ENCODE measurements at regions not wholly inside any gene's neighbourhood (a gene's known extent, or its start where the extent isn't known, plus 50 kb on each side); places are given as distances from the start of the nearest gene placed in this dataset.

DNA sequence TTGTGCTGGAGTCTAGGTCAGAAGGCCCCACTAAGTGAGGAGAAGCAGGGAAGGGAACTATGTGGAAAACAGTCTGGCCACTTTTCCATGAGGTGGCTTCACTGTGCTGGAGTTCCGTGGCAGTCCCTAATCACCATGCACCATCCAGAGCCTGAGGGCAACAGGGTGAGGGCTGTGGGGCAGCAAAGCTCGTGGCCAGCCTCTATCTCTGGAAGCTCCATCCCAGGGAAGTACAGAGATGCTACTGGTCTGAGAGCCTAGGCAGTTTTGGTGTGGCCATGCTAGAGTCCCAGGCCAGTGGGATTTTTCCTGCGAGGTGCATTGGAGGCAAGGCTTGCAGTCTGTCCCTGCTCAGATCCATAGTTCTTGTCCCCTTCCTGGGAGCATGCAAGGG, 157.3 kb upstream of the LRRC7 start:
- TF ChIP-seq, protein P1, sequence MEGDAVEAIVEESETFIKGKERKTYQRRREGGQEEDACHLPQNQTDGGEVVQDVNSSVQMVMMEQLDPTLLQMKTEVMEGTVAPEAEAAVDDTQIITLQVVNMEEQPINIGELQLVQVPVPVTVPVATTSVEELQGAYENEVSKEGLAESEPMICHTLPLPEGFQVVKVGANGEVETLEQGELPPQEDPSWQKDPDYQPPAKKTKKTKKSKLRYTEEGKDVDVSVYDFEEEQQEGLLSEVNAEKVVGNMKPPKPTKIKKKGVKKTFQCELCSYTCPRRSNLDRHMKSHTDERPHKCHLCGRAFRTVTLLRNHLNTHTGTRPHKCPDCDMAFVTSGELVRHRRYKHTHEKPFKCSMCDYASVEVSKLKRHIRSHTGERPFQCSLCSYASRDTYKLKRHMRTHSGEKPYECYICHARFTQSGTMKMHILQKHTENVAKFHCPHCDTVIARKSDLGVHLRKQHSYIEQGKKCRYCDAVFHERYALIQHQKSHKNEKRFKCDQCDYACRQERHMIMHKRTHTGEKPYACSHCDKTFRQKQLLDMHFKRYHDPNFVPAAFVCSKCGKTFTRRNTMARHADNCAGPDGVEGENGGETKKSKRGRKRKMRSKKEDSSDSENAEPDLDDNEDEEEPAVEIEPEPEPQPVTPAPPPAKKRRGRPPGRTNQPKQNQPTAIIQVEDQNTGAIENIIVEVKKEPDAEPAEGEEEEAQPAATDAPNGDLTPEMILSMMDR (IDR thresholded peaks at IDR 0.05): no peak
- no peak for TF ChIP-seq ZFX (IDR thresholded peaks at IDR 0.05; ENCODE audit: borderline replicate concordance)

Measured in 22Rv1 (cell line).